UCSD-AML1 (cell line): ENCODE measurements at regions not wholly inside any gene's neighbourhood (a gene's known extent, or its start where the extent isn't known, plus 50 kb on each side); places are given as distances from the start of the nearest gene placed in this dataset.

Experiments
- DNase-seq: peaks from one replicate; lab custom pipeline; 2025; ENCODE audit not compliant: unreplicated experiment; lab: John Stamatoyannopoulos, UW

DNA sequence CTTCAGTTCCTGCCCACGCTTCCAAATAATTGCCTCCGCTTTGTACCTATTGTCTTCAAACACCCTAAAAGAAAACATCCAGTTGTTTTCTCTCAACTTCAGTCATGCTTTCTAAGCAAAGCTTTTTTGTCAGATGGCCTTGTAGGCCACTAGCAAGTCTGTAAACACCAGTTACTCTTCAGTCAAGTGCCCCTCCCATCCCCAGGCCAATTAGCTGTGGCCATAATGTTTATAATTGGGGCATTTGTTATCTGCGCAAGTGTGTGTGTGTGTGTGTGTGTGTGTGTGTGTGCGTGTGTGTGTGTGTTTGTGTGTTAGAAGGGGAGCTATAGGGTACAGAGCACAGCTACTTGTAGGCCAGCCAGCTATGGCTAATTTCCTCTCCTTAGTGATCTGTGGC lies 272.4 kb upstream of the MARCKS start:
- DNase-seq: no peak

DNA sequence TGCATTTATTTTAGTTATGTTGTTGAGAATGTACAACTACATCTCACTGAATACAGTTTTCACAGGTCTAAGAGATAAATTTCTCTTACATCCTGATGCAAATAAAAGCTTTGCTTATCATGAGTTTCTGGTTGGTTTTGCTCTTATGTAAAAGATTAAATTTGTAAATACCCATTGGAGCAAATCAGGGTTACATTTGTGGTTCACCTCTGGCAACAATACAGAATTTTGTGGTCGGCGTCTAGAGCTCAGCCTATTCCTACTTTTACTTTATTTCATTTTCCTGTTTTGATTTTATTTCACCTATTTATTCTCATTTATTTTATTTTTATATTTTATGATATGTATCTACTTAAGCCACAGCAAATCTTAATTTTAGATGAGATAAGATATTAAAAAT lies 271.9 kb upstream of the MARCKS start:
- DNase-seq: no peak

DNA sequence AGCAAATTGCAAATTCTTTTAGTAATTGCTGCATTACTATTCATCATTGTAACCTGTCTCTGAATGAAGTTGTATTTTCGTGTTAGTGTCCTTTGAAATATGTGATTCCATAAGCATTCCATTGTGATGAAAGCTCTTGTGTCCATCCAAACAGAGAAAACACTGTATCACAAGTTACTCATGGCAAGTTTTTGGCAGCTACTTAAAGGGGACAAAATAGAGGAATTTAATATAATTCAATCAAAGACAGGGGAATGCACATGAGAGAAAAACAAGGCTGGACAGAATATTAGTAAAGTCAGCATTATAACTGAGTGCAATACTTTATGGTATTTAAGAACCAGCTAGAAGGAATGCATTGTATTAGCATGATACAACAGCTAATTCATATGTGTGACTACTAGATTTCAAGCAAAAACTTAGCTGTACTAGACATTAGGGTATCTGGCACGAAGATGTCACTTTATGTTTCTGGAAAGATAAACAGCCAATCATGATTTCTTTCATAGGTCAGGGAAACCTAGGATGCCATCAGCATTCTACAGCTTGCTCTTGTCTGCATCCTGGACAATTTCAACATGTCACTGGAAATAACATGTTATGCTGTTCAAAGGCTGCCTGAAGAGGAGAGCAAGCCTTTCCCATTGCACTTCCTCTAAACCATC lies 270.6 kb upstream of the MARCKS start:
- no peak for DNase-seq

DNA sequence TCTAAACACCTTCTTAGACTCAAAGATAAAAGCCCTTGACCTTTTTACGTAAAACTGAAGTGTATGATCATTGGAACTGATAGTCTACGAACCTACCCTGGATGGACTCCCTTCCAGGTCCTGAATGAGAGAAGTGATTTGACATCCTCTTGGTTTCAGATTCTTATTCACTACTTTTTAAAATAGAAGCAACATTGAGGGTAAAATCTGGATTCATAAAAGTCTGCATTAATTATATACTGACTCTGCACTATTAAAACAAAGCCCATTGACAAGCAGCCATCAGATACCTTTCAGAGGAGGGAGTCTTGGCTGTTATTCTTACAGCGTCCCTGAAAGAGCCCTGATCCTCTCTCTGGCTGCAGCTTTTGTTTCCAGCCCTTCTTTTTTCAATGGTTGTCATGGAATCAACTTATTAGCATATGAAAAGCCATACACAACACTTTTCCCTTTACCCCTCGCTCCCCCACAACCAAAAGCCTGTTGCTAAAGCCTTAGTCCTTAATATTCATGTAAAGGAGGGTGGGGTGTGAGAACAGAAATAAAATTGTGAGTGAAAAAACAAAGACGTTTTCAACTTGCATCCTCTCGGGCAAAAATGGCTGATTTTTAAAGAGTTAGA lies 270.0 kb upstream of the MARCKS start:
- DNase-seq: no peak

DNA sequence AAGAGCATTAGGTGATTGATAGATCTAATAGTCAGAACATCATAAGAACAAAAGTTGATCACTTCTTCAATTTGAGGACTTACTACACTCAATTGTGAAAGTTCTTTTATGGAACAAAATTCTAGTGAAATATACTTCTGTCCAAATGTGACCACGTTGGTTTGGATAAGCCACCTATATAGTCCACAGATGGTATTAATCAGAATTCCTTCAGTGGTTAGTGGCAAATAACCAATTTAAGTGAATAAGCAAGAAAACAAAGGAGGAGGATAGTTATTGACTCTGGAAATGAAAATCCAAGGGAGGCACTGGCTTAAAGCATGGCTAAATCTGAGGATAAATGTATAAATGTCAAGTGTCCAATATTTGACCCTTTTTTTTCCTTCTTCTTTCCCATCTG lies 268.5 kb upstream of the MARCKS start:
- no peak for DNase-seq

DNA sequence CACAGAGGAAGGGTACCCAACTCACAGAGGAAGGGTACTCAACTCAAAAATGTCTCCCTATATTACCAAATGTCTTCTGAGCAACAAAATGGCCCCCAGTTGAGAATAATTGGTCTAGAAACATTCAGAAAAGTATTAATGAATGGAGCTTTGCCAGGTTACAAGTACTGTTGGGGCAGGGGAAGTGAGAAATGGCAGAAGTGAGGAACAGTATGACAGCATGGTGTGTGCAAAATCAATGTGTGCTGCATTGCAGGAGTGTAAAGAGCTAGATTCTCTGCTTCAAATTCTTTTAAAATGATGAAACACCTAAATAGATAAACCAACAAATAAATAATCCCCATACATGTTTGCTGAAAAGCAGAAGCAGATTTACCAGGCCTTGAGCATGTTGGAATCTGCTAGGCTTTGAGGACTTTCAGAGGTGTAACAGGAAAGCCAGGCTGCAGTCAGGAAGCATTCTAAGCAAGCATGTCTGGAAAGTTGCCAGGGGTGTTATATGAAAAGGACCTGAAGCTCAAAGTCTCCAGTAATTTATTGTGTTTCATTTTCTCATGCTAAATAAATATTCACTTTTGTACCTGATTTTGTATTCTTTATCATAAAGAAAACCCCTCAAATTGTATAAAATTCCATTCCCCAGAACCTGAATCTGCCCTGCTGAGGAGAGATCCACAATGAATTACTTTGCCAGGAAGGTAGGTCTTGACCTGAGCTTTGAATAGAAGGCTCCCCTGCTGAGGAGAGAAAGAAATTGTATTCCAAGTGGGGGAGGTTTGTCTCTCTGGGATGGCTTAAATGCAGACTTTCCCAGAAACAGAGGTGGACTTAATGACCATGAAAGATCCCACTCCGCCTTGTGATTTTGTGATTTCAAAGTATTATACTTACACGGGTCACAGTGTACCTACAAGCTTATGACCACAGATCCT lies 265.0 kb upstream of the MARCKS start:
- DNase-seq: no peak

DNA sequence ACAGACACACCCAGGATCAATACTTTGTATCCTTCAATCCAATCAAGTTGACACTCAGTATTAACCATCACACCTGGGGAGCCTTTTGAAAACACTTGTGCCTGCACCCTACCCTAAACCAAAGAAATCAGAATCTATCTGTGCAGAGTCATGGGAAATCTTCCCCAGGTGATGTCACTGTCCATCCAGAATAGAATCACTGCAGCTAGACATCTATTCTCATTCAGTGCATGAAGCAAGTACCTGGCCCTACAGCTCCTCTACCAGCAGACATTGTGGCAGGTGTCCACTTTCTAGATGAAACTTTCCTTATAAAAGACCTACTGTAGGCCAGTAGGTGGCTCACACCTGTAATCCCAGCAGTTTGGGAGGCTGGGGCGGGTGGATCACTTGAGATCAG lies 262.4 kb upstream of the MARCKS start:
- no peak for DNase-seq

DNA sequence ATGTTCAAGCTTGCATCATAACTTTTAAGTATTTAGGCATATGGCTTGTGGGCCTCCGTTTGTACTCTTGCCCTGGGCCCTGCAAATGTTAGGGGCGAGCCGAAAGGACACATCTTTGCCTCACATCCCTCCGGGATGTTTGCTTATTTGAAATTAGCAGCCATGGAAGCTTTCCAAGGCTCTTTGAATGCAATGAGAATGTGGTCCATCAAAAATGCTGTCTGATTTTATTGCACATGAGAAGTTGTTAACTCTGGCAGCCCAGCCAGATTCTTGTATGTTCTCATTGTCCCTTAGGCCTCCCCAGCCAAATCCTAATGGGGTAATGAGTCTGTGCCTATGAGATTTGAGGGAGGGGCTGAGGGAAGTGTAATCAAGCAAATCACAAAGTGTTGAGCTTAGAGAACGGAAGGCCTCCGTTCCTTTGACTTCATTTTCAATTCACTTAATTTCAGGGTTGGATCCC lies 261.2 kb upstream of the MARCKS start:
- DNase-seq: no peak

DNA sequence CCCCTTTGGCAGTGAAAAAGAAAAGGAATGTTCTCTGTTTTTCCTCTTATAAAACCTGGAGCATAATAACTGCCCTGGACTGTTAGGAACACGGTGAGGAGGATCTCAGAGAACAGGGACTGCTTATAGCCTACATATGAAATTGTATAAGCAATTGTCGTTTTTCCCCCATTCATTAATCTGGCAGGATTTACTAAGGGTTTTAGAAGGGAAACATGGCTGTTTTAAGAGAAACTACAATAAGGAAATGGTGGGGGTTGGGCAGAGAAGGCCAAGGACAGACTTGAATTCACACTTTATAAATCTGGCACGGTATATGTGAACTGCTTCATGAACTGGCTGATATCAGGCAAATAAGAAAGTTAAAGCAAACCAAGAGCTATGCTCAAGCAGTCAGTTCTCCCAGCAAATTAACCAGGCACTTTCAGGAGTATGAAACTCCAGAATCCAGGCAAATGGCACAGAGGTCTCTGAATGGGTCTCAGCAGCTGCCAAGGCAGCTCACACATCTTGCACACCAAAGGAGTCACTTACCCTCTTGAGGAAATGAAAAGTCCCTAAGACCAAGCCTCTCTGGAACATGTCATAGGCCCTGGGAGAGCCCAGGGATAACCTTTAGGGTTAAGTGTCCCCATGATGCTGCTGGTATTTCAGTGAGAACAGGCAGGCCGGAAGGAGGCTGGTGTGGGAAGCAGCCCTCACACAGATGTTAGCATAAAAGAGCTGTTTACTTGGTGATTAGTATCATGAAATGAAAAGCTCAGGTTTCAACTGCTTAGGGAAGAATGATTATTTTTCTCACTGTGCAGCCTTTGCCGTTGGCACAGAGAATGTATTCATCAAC lies 260.5 kb upstream of the MARCKS start:
- DNase-seq: no peak

DNA sequence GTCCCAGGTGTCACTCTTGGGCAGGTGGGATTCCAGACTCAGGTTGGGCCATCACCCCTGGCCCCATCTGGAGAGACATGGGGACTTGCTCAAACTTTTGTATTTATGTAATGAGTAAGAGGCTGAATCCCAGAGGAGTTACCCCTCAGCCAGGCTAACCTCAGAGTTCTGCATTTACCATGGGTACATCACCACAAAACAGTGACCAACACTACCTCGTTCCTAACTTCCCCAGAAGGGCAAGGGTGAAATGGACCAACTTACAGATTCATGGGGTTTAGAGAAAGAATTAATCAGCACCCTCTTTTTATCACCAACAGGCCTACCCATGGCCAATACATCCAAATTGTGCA lies 259.9 kb upstream of the MARCKS start:
- no peak for DNase-seq

DNA sequence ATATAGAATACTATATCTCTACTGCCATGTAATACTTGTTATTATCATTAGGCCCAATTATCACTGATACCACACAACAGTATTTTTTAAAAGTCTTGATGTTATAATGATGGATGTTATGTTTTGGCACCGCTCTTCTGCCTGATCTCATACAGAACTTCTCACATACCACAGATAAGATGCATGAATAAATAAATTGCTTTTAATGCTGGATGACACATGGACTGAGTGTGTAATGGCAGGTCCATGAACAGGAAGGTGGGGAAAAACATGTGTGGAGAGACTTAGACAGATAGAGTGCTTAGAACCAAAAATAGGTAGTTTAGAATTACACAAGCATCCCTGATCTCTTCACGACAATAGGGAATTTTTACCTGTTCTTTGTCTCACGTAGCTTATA lies 258.4 kb upstream of the MARCKS start:
- no peak for DNase-seq

DNA sequence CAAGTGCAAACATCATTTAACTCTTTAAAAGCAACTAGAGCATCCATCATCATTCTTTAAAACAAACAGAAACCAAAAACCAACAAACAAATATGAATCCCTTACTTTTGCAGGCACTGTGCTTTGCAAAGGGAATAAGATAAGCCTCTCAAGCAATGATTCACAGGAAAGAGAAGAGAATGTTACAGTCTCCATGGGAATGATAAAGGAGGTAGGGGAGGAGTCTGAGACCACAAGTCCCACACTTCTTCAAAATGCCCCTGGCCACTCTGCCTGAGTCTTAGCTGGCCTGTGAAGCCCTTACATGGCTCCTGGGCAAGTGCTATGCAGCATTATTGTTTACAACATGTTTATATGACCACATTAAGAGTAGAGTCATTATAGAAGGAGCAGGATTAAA lies 257.7 kb upstream of the MARCKS start:
- DNase-seq: no peak

DNA sequence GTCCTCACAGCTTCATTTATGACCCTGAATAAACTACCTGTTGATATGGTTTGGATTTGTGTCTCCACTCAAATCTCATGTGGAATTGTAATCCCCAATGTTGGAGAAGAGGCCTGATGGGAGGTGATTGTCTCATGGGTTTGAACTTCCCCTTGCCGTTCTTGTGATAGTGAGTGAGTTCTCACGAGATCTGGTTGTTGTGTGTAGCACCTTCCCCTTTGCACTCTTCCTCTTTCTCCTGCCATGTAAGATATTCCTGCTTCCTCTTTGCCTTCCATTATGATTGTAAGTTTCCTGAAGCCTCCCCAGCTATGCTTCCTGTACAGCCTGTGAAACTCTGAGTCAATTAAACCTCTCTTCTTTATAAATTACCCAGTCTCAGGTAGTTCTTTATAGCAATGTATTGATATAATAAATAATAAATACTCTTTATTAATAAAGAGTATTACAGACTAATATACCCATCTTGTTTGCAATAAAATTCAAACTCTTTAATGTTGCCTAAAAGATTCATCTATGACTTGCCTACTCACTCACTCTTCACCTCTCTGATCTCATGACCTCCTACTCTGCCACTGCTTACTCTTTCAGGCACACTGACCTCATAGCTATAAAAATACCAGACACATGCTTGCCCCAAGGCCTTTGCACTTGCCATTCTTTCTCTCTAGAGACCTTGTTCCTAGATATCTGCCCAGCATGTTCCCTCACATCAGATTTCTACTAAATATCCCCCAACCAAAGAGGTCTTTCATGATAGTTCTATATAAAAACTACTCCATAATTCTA lies 256.4 kb upstream of the MARCKS start:
- no peak for DNase-seq

DNA sequence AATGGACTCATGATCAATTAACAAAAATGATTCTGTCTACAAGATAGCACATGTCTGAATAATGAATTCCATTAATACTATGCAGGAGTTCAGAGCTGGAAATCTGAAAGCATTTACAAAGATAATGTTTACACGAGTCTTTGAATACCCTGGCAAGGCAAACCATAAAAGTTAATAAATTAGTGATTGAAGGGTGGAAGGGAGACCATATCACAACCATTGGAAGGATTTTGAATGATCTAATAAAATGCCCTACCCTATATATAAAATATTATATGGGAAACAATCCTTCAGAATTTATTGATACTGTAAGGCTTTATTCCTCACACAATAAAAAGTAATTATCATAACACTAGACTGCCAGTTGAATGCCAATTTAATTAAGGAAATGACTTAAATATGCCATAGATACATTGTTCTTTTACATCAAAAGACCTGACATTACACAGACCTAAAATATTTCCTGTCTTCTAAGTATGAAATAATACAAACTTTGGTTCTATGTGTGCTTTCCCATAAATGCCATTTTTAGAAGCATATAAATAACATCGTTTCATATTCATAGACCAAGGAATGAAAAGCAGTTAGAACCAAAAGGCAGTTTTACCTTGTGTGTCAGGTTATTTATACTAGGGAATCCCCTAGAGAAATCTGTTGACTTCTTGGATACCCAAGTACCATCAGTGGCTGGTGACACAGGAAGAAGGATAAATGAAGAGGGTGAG lies 249.2 kb upstream of the MARCKS start:
- DNase-seq: no peak

DNA sequence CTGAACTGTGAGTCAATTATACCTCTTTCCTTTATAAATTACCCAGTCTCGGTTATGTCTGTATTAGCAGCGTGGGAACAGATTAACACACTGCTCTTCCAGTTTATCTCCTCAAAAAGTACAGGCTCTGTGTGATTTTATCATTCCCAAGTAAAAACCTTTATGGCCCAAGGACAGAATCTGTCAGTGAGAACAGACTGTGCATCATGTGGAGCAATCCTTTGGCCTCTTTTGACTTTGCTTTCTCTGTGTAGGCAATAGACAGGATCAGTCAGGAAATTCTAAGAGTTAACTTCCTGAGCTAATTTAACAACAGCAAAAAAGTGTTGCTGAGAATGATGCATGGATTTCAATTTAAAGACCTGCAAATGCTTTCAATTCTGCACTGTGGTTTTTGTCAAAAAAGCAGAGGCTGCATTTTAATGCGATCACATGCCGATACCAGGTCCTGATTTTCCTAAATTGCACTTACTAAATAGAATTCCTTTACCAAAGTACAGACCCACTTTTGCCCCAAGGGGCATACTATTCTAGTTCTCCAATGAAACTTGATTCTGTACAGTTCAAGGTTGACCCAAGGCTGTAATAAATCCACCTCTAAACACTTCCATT lies 246.7 kb upstream of the MARCKS start:
- DNase-seq: no peak

DNA sequence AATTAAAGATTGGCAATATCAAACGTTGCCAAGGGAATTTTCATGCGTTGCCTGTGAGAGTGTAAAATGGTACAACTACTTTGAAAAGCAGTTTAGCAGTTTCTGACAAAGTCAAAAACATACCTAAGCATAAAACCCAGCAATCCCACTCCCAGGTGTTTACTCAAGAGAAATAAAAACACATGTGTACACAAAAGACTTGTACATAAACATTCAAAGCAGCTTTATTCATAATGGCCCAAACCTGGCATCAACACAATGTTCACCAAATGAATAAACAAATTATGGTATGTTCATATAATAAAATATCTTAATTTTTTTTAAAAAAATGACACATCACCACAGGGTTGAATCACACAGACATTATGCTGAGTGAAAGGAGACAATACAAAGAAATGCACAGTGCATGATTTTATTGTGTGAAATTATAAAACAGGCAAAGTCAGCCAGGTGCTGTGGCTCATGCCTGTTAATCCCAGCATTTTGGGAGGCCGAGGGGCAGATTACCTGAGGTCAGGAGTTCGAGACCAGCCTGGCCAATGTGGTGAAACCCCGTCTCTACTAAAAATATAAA lies 240.4 kb upstream of the MARCKS start:
- no peak for DNase-seq

DNA sequence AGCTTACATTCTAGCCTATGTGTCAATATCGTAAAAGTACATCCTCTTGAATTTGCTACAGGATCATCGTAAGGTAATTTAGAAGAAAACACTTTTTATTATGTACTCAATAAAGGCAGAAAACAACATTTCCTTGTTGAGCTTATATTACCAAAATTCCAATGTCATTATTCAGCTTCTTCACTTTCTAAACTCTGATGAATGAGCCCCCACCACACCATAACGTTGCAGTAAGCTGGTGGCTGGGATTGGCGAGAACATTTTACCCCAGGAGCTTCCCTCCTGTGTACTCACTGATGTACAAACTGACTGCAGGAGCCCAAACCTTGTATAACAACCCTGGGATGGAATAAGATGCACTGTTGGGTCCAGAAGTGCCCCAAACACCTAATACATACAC lies 238.1 kb upstream of the MARCKS start:
- no peak for DNase-seq

DNA sequence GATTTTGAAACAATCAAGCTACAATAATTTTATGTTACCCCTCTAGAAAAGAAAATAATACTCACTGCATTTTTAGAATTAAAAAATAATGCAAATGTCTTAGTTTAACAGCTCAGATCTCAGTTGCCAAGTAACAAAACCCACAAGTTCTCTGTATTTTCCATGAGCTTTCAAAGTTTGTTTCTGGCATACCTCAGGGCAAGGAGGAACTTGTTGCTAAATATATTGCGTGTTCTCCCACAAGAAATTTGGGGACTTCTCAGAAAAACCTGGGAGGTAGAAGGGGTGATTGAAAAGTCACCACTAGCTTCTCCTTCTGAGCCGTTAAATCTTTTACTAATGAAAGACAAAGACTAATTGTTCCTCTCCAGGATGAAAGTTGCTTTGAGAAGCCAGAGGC lies 236.8 kb upstream of the MARCKS start:
- DNase-seq: no peak

DNA sequence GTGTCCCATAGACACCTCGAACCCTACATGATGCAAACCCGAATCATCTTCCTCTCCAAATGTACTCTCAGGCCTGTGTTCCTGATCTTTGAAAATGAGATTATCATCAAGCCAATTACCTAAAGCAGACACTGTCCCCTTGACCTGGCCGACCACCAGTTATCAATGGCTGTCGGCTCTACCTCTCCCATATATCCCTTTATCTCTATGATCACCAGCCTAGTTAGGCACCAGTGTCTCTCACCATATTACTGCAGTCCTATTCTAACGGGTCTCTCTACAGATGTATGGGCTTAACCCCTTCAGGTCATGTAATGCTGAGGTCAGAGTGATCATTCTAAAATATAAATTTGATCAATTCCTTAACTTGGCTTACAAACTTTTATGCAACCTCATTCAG lies 234.9 kb upstream of the MARCKS start:
- DNase-seq: no peak
